Epithelial cell of proximal tubule (primary cell): ENCODE measurements at regions not wholly inside any gene's neighbourhood (a gene's known extent, or its start where the extent isn't known, plus 50 kb on each side); places are given as distances from the start of the nearest gene placed in this dataset.

Experiments used
- DNase-seq: peaks from one replicate; pipeline ENCODE4 v3.0.0-alpha.2; 2011; ENCODE audit warnings: low read depth
- H3K4me3 ChIP-seq: 2 replicates; pipeline ENCODE4 v1.5.1; 2011; ENCODE audit warnings: low read depth, mild to moderate bottlenecking, low read length
- CTCF ChIP-seq: conservative IDR thresholded peaks from 2 replicates; pipeline ENCODE4 v1.5.1; 2012; ENCODE audit warnings: low read depth, mild to moderate bottlenecking, low read length

GRCh38 chr1:221343607-221344006, 398.3 kb downstream of the DUSP10 start:
- no peak overlapping the region for H3K4me3 ChIP-seq
- TF ChIP-seq CTCF = no peak
- DNase-seq = no peak

GRCh38 chr1:221344693-221345092, 397.2 kb downstream of the DUSP10 start:
- H3K4me3 ChIP-seq = no peak overlapping the region
- TF ChIP-seq CTCF = no peak
- no peak for DNase-seq

GRCh38 chr1:221347706-221348105, 394.2 kb downstream of the DUSP10 start:
- H3K4me3 ChIP-seq = no peak overlapping the region
- no peak for TF ChIP-seq CTCF
- DNase-seq = no peak

- no peak for TF ChIP-seq CTCF
- H3K4me3 ChIP-seq = no peak overlapping the region
- DNase-seq = no peak
Measured at GRCh38 chr1:221350091-221350490, 391.8 kb downstream of the DUSP10 start.

- no peak overlapping the region for H3K4me3 ChIP-seq
- peak; percentile 18 for TF ChIP-seq CTCF
- no peak for DNase-seq
Measured at GRCh38 chr1:221356693-221357092, 385.2 kb downstream of the DUSP10 start.

- TF ChIP-seq CTCF = no peak
- no peak for DNase-seq
- H3K4me3 ChIP-seq = no peak overlapping the region
Measured at GRCh38 chr1:221363039-221363438, 378.9 kb downstream of the DUSP10 start.

- H3K4me3 ChIP-seq = no peak overlapping the region
- no peak for TF ChIP-seq CTCF
- DNase-seq = peak; percentile 22
Measured at GRCh38 chr1:221366495-221367110, 375.3 kb downstream of the DUSP10 start.
